Spleen (tissue), 11 donors: ENCODE measurements at regions not wholly inside any gene's neighbourhood (a gene's known extent, or its start where the extent isn't known, plus 50 kb on each side); places are given as distances from the start of the nearest gene placed in this dataset.

Source experiments
- DNase-seq: peaks from one replicate; pipeline ENCODE4 v3.0.0-alpha.2; 2020
- H3K27ac ChIP-seq, 8 donors: fragments of 200-600 bp; sonication (generic) in 7 of 8; 1 replicate in 4 of 8; 2 replicates in 4 of 8; pipeline versions ENCODE4 v1.5.0 to v1.8.0; 2016 to 2021; ENCODE audit warnings: inconsistent platforms in 4 of 8, mild to moderate bottlenecking in 4 of 8, moderate library complexity in 1 of 8
- H3K27me3 ChIP-seq, 7 donors: fragments of 200-600 bp; sonication (generic) in 6 of 7; replicated peaks in 1 of 7; 1 replicate in 4 of 7; 2 replicates in 3 of 7; pipeline versions ENCODE4 v1.5.0 to v1.8.0; 2016 to 2021; ENCODE audit warnings: inconsistent platforms in 3 of 7, mild to moderate bottlenecking in 1 of 7
- H3K36me3 ChIP-seq, 6 donors: fragments of 200-600 bp; sonication (generic) in 5 of 6; 1 replicate in 4 of 6; 2 replicates in 2 of 6; pipeline versions ENCODE4 v1.5.0 to v1.8.0; 2016 to 2021; ENCODE audit warnings: inconsistent platforms in 2 of 6
- H3K4me1 ChIP-seq, 6 donors: fragments of 200-600 bp; sonication (generic) in 5 of 6; 1 replicate in 3 of 6; 2 replicates in 3 of 6; pipeline versions ENCODE4 v1.5.0 to v1.8.0; 2016 to 2021; ENCODE audit warnings: inconsistent platforms in 3 of 6
- H3K4me3 ChIP-seq, 8 donors: fragments of 200-600 bp; sonication (generic) in 7 of 8; 1 replicate in 4 of 8; 2 replicates in 4 of 8; pipeline versions ENCODE4 v1.5.0 to v1.8.0; 2016 to 2021; ENCODE audit warnings: inconsistent platforms in 4 of 8, mild to moderate bottlenecking in 4 of 8, moderate library complexity in 2 of 8
- H3K9me3 ChIP-seq, 8 donors: fragments of 200-600 bp; sonication (generic) in 7 of 8; 1 replicate in 4 of 8; 2 replicates in 4 of 8; pipeline versions ENCODE4 v1.5.0 to v1.8.0; 2016 to 2021; ENCODE audit warnings: inconsistent platforms in 4 of 8
- POLR2A ChIP-seq, 3 donors: fragments of 450-650 bp; IDR thresholded peaks; one replicate each; pipeline ENCODE4 v1.5.1; 2017; ENCODE audit warnings: antibody characterized with exemption in 3 of 3, mild to moderate bottlenecking in 1 of 3
- POLR2AphosphoS5 ChIP-seq, 3 donors: sonication (generic); formaldehyde crosslinking; IDR thresholded peaks; one replicate each; pipeline ENCODE4 v1.5.1; 2017; ENCODE audit warnings: antibody characterized with exemption in 3 of 3
- WGBS, 5 donors: extraction: QIAGEN DNeasy Blood & Tissue Kit in 3 of 5; methylation state at CpG; one replicate each; pipeline versions ENCODE4 v1.1.5 to v1.1.7; 2013 to 2018; 5-methylcytosine and 5-hydroxymethylcytosine counted together
- intact Hi-C: fragments of 100-400 bp; cut with DNase I; formaldehyde crosslinking; loops from one replicate; pipeline ENCODE4 v1.15.0; 2023; ENCODE audit warnings: low total_unique reads
- TF ChIP-seq, protein P1 (sequence below), 11 experiments: fragments of 200-600 bp in 7 of 11; fragments of 450-650 bp in 4 of 11; sonication (generic) in 4 of 11; IDR thresholded peaks in 8 of 11; conservative IDR thresholded peaks in 3 of 11; 1 replicate in 7 of 11; 2 replicates in 4 of 11; pipeline versions ENCODE4 v1.4.0 to v1.8.0; 2016 to 2021; ENCODE audit warnings: antibody characterized with exemption in 11 of 11, inconsistent platforms in 4 of 11, mild to moderate bottlenecking in 1 of 11
- donor health status: healthy with polysubstance abuse.
- donor health status: DM: no; HTN: no; CAD: no; lungs with moderate emphysema.
- donor health status: DM: no; HTN: no; CAD: no.
- donor health status: Bipolar disorder and iron deficiency.
- donor health status: healthy.
- donor health status: DM: no; HTN: no; CAD: no.
- donor health status: DM: yes; HTN: yes; CAD: no.

DNA sequence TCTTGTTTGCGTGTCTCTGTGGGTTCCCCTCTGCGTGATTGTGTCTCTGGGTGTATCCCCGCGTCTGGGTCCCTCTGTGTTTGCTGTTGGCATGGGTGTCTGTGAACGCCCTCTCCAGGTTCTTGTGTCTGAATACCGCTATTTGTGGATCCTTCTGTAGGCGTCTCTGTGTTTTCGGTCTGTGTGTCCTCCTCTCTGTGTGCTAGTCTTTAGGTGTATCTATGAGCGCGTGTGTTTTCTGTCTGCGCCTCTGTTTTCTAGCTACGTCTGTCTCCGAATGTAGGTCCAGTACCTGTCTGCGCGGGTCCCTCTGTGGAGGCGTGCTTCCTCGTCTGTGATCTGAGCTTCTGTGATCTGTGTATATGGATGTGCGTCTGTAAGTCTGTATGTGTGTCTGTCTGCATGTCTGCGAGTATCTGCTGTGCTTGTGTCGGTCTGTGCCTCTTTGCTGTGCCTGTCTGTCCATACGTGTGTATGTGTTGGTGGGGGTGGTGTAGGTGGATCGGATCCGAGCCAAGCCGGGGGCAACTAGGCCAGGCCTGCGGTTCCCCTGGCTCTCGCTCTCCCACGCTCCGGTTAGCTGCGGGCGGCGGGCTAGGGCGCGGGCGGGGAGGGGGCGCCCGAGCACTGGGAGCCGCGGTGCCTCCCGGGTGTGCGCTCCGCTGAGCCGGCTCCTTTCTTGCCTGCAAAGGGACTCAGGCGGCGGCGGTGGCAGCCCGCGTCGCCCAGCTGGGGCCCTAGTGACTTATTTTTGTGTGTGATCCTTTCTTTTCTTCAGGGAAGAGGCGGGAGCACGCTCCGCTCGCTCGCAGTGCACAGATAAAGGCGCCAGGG lies 105.3 kb upstream of the E2F8 start:
- H3K4me3 ChIP-seq, result peak overlapping the region in 6 of 8 donors; percentile 7 to 52 (median 22)
- WGBS, 5 donors, result 7 to 15% (median 10%) methylated on average over 31 to 54 of the region's 54 CpGs
- TF ChIP-seq POLR2A (IDR thresholded peaks at IDR 0.05), result no peak
- TF ChIP-seq POLR2AphosphoS5 (IDR thresholded peaks at IDR 0.05), result no peak
- TF ChIP-seq, protein P1, sequence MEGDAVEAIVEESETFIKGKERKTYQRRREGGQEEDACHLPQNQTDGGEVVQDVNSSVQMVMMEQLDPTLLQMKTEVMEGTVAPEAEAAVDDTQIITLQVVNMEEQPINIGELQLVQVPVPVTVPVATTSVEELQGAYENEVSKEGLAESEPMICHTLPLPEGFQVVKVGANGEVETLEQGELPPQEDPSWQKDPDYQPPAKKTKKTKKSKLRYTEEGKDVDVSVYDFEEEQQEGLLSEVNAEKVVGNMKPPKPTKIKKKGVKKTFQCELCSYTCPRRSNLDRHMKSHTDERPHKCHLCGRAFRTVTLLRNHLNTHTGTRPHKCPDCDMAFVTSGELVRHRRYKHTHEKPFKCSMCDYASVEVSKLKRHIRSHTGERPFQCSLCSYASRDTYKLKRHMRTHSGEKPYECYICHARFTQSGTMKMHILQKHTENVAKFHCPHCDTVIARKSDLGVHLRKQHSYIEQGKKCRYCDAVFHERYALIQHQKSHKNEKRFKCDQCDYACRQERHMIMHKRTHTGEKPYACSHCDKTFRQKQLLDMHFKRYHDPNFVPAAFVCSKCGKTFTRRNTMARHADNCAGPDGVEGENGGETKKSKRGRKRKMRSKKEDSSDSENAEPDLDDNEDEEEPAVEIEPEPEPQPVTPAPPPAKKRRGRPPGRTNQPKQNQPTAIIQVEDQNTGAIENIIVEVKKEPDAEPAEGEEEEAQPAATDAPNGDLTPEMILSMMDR (IDR thresholded peaks at IDR 0.05 in 8 of 11, conservative IDR thresholded peaks at IDR 0.05 in 3 of 11), result no peak
- H3K9me3 ChIP-seq, result no peaks in the 10 kb centered on the region
- peaks cover 0 to 22% (median 18%) of the 10 kb centered on the region in 6 donors for H3K4me1 ChIP-seq
- peak; percentile 69 for DNase-seq
- intact Hi-C loops, result no loop called here
- no peaks in the 10 kb centered on the region for H3K36me3 ChIP-seq
- no peak overlapping the region for H3K27ac ChIP-seq
- peaks cover 3 to 95% (median 57%) of the 10 kb centered on the region in 7 donors for H3K27me3 ChIP-seq

DNA sequence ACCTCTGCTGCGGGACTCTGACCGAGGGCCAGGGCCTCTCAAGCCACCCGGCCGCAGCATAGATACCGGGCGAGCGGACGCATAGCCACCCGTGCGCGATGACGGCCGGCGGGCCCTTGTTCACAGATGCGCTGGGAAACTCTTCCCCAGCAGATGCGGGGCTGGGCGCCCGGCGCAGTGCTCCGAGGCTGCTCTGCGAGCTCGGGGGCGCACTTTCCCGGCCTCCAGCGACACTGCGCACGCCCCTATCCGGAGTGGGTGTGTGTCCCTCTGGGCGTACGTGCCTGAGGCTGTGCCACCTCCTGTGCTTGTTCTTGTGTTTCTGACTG lies 104.7 kb upstream of the E2F8 start:
- DNase-seq, result peak; percentile 77
- 3 to 6% (median 3%) methylated on average over 7 to 30 of the region's 30 CpGs for WGBS, 5 donors
- intact Hi-C loops, result no loop called here
- Histone ChIP-seq H3K27ac (no peak overlapping the region), H3K36me3 (no peaks in the 10 kb centered on the region), H3K9me3 (no peaks in the 10 kb centered on the region), H3K4me1 (peaks cover 0 to 22% (median 18%) of the 10 kb centered on the region in 6 donors), H3K27me3 (peaks cover 3 to 95% (median 53%) of the 10 kb centered on the region in 7 donors), H3K4me3 (peak overlapping the region in 6 of 8 donors; percentile 9 to 52 (median 22))
- TF ChIP-seq, protein P1 (IDR thresholded peaks at IDR 0.05 in 8 of 11, conservative IDR thresholded peaks at IDR 0.05 in 3 of 11), result no peak
- TF ChIP-seq POLR2A (IDR thresholded peaks at IDR 0.05), result no peak
- no peak for TF ChIP-seq POLR2AphosphoS5 (IDR thresholded peaks at IDR 0.05)

DNA sequence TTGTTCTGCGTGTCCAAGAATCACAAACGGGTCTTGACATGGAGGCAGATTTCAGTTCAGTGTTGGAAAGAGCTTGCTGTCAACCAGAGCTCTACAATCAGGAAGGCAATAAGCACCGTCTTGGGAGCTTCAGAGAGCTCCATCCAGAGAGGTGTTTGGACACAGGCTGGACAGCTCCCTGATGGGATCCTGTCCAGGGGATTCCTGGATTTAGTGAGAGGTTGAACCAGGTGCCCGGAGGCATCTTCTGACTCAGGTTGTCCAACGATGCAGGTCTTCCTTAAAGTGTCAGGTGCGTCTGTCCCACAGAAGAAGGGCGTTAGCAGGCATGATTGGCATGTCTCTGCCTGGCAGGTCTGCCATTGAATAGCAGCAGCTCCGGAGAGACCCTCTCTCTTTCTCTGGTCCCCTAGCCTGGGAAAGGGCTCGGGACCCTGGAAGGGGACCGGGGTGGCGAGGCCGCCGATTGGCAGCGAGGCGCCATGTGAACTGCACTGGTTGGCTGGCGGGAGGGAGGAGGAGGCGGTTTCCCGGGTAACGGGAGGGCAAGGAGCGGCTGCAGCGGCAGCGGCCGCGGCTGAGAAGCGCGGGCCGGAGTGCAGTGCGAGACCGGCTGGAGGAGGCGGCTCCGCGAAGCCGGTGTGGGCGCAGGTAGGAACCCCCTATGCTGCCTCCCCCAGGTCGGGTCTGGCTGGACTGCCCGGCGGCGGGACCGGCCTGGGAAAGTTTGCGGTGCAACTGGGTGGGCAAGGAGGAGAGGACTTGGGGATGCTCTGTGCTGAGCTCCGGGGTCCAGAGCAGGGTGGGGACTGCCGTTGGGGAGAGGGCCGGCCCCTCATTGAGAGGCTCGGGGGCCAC lies 104.1 kb upstream of the E2F8 start:
- WGBS, 5 donors, result 11 to 23% (median 12%) methylated on average over 17 to 44 of the region's 44 CpGs

More for the DNA sequence above, 104.1 kb upstream of the E2F8 start:
- Histone ChIP-seq H3K27me3 (peaks cover 3 to 89% (median 47%) of the 10 kb centered on the region in 7 donors), H3K27ac (no peak overlapping the region), H3K36me3 (no peaks in the 10 kb centered on the region), H3K4me3 (peak overlapping the region in 6 of 8 donors; percentile 9 to 52 (median 22)), H3K4me1 (peaks cover 0 to 22% (median 18%) of the 10 kb centered on the region in 6 donors), H3K9me3 (no peaks in the 10 kb centered on the region)
- TF ChIP-seq, protein P1 (IDR thresholded peaks at IDR 0.05 in 8 of 11, conservative IDR thresholded peaks at IDR 0.05 in 3 of 11), result no peak
- no peak for TF ChIP-seq POLR2AphosphoS5 (IDR thresholded peaks at IDR 0.05)
- TF ChIP-seq POLR2A (IDR thresholded peaks at IDR 0.05), result no peak
- DNase-seq, result peak; percentile 76
- intact Hi-C loops, result no loop called here
